ENCODE measurements at regions not wholly inside any gene's neighbourhood (a gene's known extent, or its start where the extent isn't known, plus 50 kb on each side); places are given as distances from the start of the nearest gene placed in this dataset.

GRCh38 chr12:111250251-111250881 lies 118.5 kb downstream of the PHETA1 start:
- peaks cover 10% of the 10 kb centered on the region; the same call in 2 of the 3 replicates for H3K4me1 Mint-ChIP-seq
- peaks cover 2% of the 10 kb centered on the region; the same call in 1 of the 2 replicates for H4K20me1 ChIP-seq (replicated peaks; ENCODE audit: insufficient read depth)
- ATAC-seq: no peak

More at GRCh38 chr12:111250251-111250881, 118.5 kb downstream of the PHETA1 start:
- H3K79me2 ChIP-seq (replicated peaks; ENCODE audit: insufficient read depth): no peaks in the 10 kb centered on the region
- no peak for DNase-seq (ENCODE audit: low spot score)
- TF ChIP-seq NANOG (IDR thresholded peaks at IDR 0.05; ENCODE audit: borderline replicate concordance) (no peak), ZNF462 (CRISPR knock-in tag; IDR thresholded peaks at IDR 0.05) (no peak), CREB1 (CRISPR knock-in tag; IDR thresholded peaks at IDR 0.05; ENCODE audit: low read depth) (no peak), ETS1 (IDR thresholded peaks at IDR 0.05) (no peak), ZNF331 (CRISPR knock-in tag; IDR thresholded peaks at IDR 0.05; ENCODE audit: low read depth) (no peak), REST (IDR thresholded peaks at IDR 0.05; ENCODE audit: unreplicated experiment) (no peak), CTCF (conservative IDR thresholded peaks at IDR 0.05; ENCODE audit: low read depth in 2 of 2) (no peak), POLR2AphosphoS5 (IDR thresholded peaks at IDR 0.05; ENCODE audit: low read depth) (no peak), STAT1 (IDR thresholded peaks at IDR 0.05; ENCODE audit: unreplicated experiment) (no peak), ZNF114 (CRISPR knock-in tag; IDR thresholded peaks at IDR 0.05) (no peak), EZH2 (IDR thresholded peaks at IDR 0.05; ENCODE audit: low read depth, unreplicated experiment) (no peak), EZH2phosphoT487 (IDR thresholded peaks at IDR 0.05; ENCODE audit: unreplicated experiment) (no peak), JUNB (IDR thresholded peaks at IDR 0.05; ENCODE audit: unreplicated experiment) (no peak)
- no peak overlapping the region for H3K4me3 ChIP-seq
- H3F3A ChIP-seq (replicated peaks; ENCODE audit: low read depth): no peaks in the 10 kb centered on the region
- H3K27ac Mint-ChIP-seq: no peak overlapping the region
- no peak overlapping the region for H3K4me2 ChIP-seq
- no peaks in the 10 kb centered on the region; the same call in 2 of the 3 replicates for H3K9me3 Mint-ChIP-seq
- H3K4me1 ChIP-seq (ENCODE audit: insufficient read depth): no peaks in the 10 kb centered on the region; the same call in 1 of the 2 replicates
- H3K4me3 Mint-ChIP-seq: no peak overlapping the region
- no peaks in the 10 kb centered on the region for H3K9me2 ChIP-seq (ENCODE audit: insufficient read depth)
- H3K36me3 ChIP-seq (ENCODE audit: insufficient read depth): no peaks in the 10 kb centered on the region
- H3K27me3 Mint-ChIP-seq (ENCODE audit: insufficient read depth, low read depth, poor library complexity): no peaks in the 10 kb centered on the region
- no peak overlapping the region for H3K27ac ChIP-seq (ENCODE audit: low read depth)
- H3K36me3 Mint-ChIP-seq (ENCODE audit: low read depth): no peaks in the 10 kb centered on the region
- no peaks in the 10 kb centered on the region for H3K27me3 ChIP-seq (ENCODE audit: insufficient read depth)
- no peak overlapping the region for H2AFZ ChIP-seq
